GM12873 (cell line): ENCODE measurements at regions not wholly inside any gene's neighbourhood (a gene's known extent, or its start where the extent isn't known, plus 50 kb on each side); places are given as distances from the start of the nearest gene placed in this dataset.

ENCODE experiments used
- CTCF ChIP-seq: IDR thresholded peaks from 2 replicates; pipeline ENCODE4 v1.5.1; 2012; ENCODE audit warnings: low read depth, mild to moderate bottlenecking, moderate library complexity, low read length, control low read depth; ENCODE audit not compliant: insufficient read depth; ENCODE audit errors: missing control alignments

- peak; percentile 28 for TF ChIP-seq CTCF
These were observed 92.2 kb upstream of the OR4F16 start for GRCh38 chr1:778451-779278.

DNA sequence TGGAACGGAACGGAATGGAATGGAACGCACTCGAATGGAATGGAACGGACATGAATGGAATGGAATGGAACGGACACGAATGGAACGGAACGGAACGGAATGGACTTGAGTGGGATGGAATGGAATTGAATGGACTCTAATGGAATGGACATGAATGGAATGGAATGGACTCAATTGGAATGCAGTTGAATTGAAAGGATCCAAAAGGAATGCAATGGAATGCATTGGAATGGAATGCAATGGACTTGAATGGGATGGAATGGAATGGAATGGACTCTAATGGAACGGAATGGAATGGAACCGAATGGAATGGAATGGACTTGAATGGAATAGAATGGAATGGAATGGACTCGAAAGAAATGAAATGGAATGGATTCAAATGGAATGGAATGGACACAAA is 102.4 kb upstream of the OR4F16 start:
- TF ChIP-seq CTCF, result no peak

- TF ChIP-seq CTCF, result no peak
These were observed 105.0 kb upstream of the SAMD11 start for GRCh38 chr1:818618-819291.

- TF ChIP-seq CTCF, result no peak
These were observed 102.8 kb upstream of the SAMD11 start for GRCh38 chr1:820962-821361.

DNA sequence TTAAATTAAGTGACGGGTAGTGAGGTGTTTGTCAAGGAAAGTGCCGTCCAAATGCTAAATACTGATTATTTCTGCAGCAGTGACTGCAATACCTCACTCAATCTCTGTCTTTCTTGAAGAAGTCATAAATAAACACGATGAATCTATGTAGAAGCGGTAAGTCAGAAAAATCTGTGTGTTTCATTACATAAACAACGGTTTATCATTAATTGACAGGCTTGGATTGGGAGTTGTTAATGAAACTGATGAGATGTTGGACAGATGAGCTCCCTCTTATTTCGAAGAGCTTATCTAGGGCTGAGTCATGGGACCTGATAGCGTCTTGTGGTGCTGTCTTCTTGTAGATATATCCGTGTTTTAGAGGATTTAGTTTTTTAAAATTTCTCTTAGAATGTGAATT is 92.2 kb upstream of the SAMD11 start:
- TF ChIP-seq CTCF, result no peak

DNA sequence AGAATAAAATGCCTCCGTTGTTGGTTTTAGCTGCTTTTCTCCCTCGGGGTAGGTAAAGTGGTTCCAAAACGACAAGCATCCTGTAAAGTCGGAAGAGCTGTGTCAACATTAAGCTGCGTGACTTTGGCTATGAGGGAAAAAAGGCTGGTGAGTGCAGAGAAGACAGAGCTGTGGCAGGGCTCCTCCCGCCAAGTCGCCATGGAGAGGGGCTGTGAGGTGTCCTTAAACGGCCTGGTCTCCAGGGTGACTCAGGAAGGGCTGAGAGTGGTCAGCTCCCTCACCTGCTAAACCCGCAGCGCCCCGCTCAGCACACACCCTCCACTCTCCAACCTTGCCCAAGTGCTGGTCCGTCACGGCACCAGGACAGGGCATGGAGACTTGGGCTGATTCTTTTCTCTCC is 91.6 kb upstream of the SAMD11 start:
- TF ChIP-seq CTCF, result no peak

- no peak for TF ChIP-seq CTCF
These were observed 79.2 kb upstream of the SAMD11 start for GRCh38 chr1:844472-845026.
